Activated T-cell treated with anti-CD3 and anti-CD28 coated beads, Interleukin-2, amount 50 U/mL, for 48 hours (primary cell): ENCODE measurements at regions not wholly inside any gene's neighbourhood (a gene's known extent, or its start where the extent isn't known, plus 50 kb on each side); places are given as distances from the start of the nearest gene placed in this dataset.

Source experiments
- DNase-seq, 2 experiments: peaks; one replicate each; pipeline ENCODE4 v3.0.0-alpha.2; 2020

GRCh38 chr3:101172516-101172915, 147.9 kb downstream of the IMPG2 start:
- no peak for DNase-seq

GRCh38 chr3:101171681-101172191, 148.6 kb downstream of the IMPG2 start:
- DNase-seq = peak; percentile 25 to 27

GRCh38 chr3:101170806-101171558, 149.4 kb downstream of the IMPG2 start:
- no peak for DNase-seq

- no peak for DNase-seq
These were observed 150.2 kb downstream of the IMPG2 start for GRCh38 chr3:101170062-101170771.

GRCh38 chr3:101169516-101169915, 150.9 kb downstream of the IMPG2 start:
- DNase-seq = no peak

GRCh38 chr3:101167376-101167775, 153.0 kb downstream of the IMPG2 start:
- DNase-seq = no peak

- DNase-seq = no peak
These were observed 154.2 kb downstream of the IMPG2 start for GRCh38 chr3:101166150-101166549.

- no peak for DNase-seq
These were observed 156.8 kb downstream of the IMPG2 start for GRCh38 chr3:101163554-101163953.

- no peak for DNase-seq
These were observed 160.9 kb downstream of the IMPG2 start for GRCh38 chr3:101159478-101159877.

GRCh38 chr3:101158374-101158773, 162.0 kb downstream of the IMPG2 start:
- no peak for DNase-seq

GRCh38 chr3:101156787-101157345, 163.5 kb downstream of the IMPG2 start:
- DNase-seq = no peak

GRCh38 chr3:101155825-101156224, 162.6 kb upstream of the ABI3BP start:
- no peak for DNase-seq

- DNase-seq = no peak
These were observed 161.2 kb upstream of the ABI3BP start for GRCh38 chr3:101154401-101154800.

GRCh38 chr3:101151286-101151913, 158.2 kb upstream of the ABI3BP start:
- DNase-seq = no peak

GRCh38 chr3:101150504-101150903, 157.3 kb upstream of the ABI3BP start:
- DNase-seq = no peak

- no peak for DNase-seq
These were observed 156.5 kb upstream of the ABI3BP start for GRCh38 chr3:101149707-101150106.

GRCh38 chr3:101149251-101149650, 156.0 kb upstream of the ABI3BP start:
- no peak for DNase-seq

GRCh38 chr3:101148001-101148400, 154.8 kb upstream of the ABI3BP start:
- no peak for DNase-seq

- no peak for DNase-seq
These were observed 153.7 kb upstream of the ABI3BP start for GRCh38 chr3:101146946-101147345.

- no peak for DNase-seq
These were observed 150.9 kb upstream of the ABI3BP start for GRCh38 chr3:101144105-101144504.

- DNase-seq = no peak
These were observed 149.8 kb upstream of the ABI3BP start for GRCh38 chr3:101143012-101143411.

- no peak for DNase-seq
These were observed 148.9 kb upstream of the ABI3BP start for GRCh38 chr3:101142160-101142559.

GRCh38 chr3:101141135-101141534, 147.9 kb upstream of the ABI3BP start:
- no peak for DNase-seq
